Mesendoderm (in vitro differentiated cells): ENCODE measurements at regions not wholly inside any gene's neighbourhood (a gene's known extent, or its start where the extent isn't known, plus 50 kb on each side); places are given as distances from the start of the nearest gene placed in this dataset.

Source experiments
- DNase-seq: peaks from one replicate; pipeline ENCODE4 v3.0.0; 2013
- H2AK5ac ChIP-seq: 2 replicates; pipeline ENCODE4 v1.6.1; 2013; ENCODE audit warnings: low read length, inconsistent platforms
- H2BK120ac ChIP-seq: 2 replicates; pipeline ENCODE4 v1.6.1; 2013; ENCODE audit warnings: low read depth, mild to moderate bottlenecking, low read length, moderate library complexity, mixed read lengths
- H2BK15ac ChIP-seq: replicated peaks from 2 replicates; pipeline ENCODE4 v1.6.1; 2013; ENCODE audit warnings: low read depth, mild to moderate bottlenecking, moderate library complexity
- H2BK5ac ChIP-seq: 2 replicates; pipeline ENCODE4 v1.6.1; 2013; ENCODE audit warnings: low read length, inconsistent platforms
- H3K18ac ChIP-seq: 2 replicates; pipeline ENCODE4 v1.6.1; 2013; ENCODE audit warnings: mild to moderate bottlenecking, low read length, mixed read lengths
- H3K23ac ChIP-seq: one replicate; pipeline ENCODE4 v1.6.1; 2013; ENCODE audit warnings: low read length
- H3K27ac ChIP-seq: 2 replicates; pipeline ENCODE4 v1.5.1; 2013; ENCODE audit warnings: low read depth, mild to moderate bottlenecking, inconsistent platforms, low read length, moderate library complexity
- H3K27me3 ChIP-seq: 2 replicates; pipeline ENCODE4 v1.6.1; 2013; ENCODE audit warnings: low read length, control low read depth, mild to moderate bottlenecking, inconsistent platforms; ENCODE audit not compliant: insufficient read depth, poor library complexity
- H3K36me3 ChIP-seq: 2 replicates; pipeline ENCODE4 v1.6.1; 2013; ENCODE audit warnings: low read length, inconsistent platforms; ENCODE audit not compliant: control insufficient read depth, insufficient read depth
- H3K4ac ChIP-seq: one replicate; pipeline ENCODE4 v1.6.1; 2013; ENCODE audit warnings: low read depth, mild to moderate bottlenecking, low read length, moderate library complexity
- H3K4me1 ChIP-seq: 2 replicates; pipeline ENCODE4 v1.6.1; 2013; ENCODE audit warnings: low read depth, low read length, inconsistent platforms; ENCODE audit not compliant: control insufficient read depth
- H3K4me2 ChIP-seq: 2 replicates; pipeline ENCODE4 v1.6.1; 2013; ENCODE audit warnings: low read length
- H3K4me3 ChIP-seq: 2 replicates; pipeline ENCODE4 v1.5.1; 2013; ENCODE audit warnings: mild to moderate bottlenecking, low read length
- H3K56ac ChIP-seq: one replicate; pipeline ENCODE4 v1.6.1; 2013; ENCODE audit warnings: low read length
- H3K79me1 ChIP-seq: 2 replicates; pipeline ENCODE4 v1.6.1; 2013; ENCODE audit warnings: low read length, inconsistent platforms
- H3K79me2 ChIP-seq: 2 replicates; pipeline ENCODE4 v1.6.1; 2013; ENCODE audit warnings: mild to moderate bottlenecking, low read length; ENCODE audit not compliant: control insufficient read depth, insufficient read depth
- H3K9ac ChIP-seq: 2 replicates; pipeline ENCODE4 v1.6.1; 2013; ENCODE audit warnings: low read length, inconsistent platforms
- H4K5ac ChIP-seq: one replicate; pipeline ENCODE4 v1.6.1; 2013; ENCODE audit warnings: low read length
- H4K8ac ChIP-seq: one replicate; pipeline ENCODE4 v1.6.1; 2013; ENCODE audit warnings: low read depth, mild to moderate bottlenecking, control low read depth, low read length, moderate library complexity
- WGBS: extraction: QIAGEN DNeasy Blood & Tissue Kit; methylation state at CpG from one replicate; pipeline ENCODE4 v1.1.7; 2013; ENCODE audit warnings: low lambda C conversion rate, missing lambda C conversion rate; ENCODE audit not compliant: insufficient coverage; ENCODE audit errors: extremely low coverage; 5-methylcytosine and 5-hydroxymethylcytosine counted together

- H4K8ac ChIP-seq, result no peak overlapping the region
- H4K5ac ChIP-seq, result no peak overlapping the region
- no peaks in the 10 kb centered on the region for H3K36me3 ChIP-seq
- H3K79me1 ChIP-seq, result no peaks in the 10 kb centered on the region
- H3K79me2 ChIP-seq, result no peaks in the 10 kb centered on the region
- H3K4me2 ChIP-seq, result no peak overlapping the region
- no peak overlapping the region for H3K4ac ChIP-seq
- H3K56ac ChIP-seq, result no peak overlapping the region
- no peak overlapping the region for H2AK5ac ChIP-seq
- H3K4me3 ChIP-seq, result no peak overlapping the region
- no peak overlapping the region for H3K23ac ChIP-seq
- WGBS, result no CpG with 5 or more reads among the region's 6 CpGs
- no peak overlapping the region for H3K18ac ChIP-seq
- no peak overlapping the region for H3K27ac ChIP-seq
- H2BK5ac ChIP-seq, result no peak overlapping the region
- H2BK15ac ChIP-seq, result no peak overlapping the region
- no peaks in the 10 kb centered on the region for H3K27me3 ChIP-seq
- H3K9ac ChIP-seq, result no peak overlapping the region
- DNase-seq, result peak; percentile 86
- H3K4me1 ChIP-seq, result no peaks in the 10 kb centered on the region
- no peak overlapping the region for H2BK120ac ChIP-seq
These were observed 650.5 kb upstream of the SORCS1 start for GRCh38 chr10:107814865-107815487.

- Histone ChIP-seq H3K4me1 (no peaks in the 10 kb centered on the region), H3K9ac (no peak overlapping the region), H3K27ac (no peak overlapping the region), H4K8ac (no peak overlapping the region), H2BK15ac (no peak overlapping the region), H4K5ac (no peak overlapping the region), H3K4me2 (no peak overlapping the region), H3K27me3 (no peaks in the 10 kb centered on the region), H3K56ac (no peak overlapping the region), H2BK120ac (no peak overlapping the region), H2AK5ac (no peak overlapping the region), H3K18ac (no peak overlapping the region), H3K23ac (no peak overlapping the region), H2BK5ac (no peak overlapping the region), H3K36me3 (no peaks in the 10 kb centered on the region), H3K4ac (no peak overlapping the region), H3K79me2 (no peaks in the 10 kb centered on the region), H3K79me1 (no peaks in the 10 kb centered on the region), H3K4me3 (no peak overlapping the region)
- DNase-seq, result no peak
- no CpG with 5 or more reads among the region's 8 CpGs for WGBS
These were observed 649.1 kb upstream of the SORCS1 start for GRCh38 chr10:107813451-107814162.

GRCh38 chr10:107809889-107810288 is 645.4 kb upstream of the SORCS1 start:
- H2BK120ac ChIP-seq, result no peak overlapping the region
- H3K4me1 ChIP-seq, result no peaks in the 10 kb centered on the region
- no peak overlapping the region for H2BK5ac ChIP-seq
- no peak overlapping the region for H3K27ac ChIP-seq
- no peak overlapping the region for H2BK15ac ChIP-seq
- WGBS, result no CpG with 5 or more reads among the region's 2 CpGs
- H3K79me1 ChIP-seq, result no peaks in the 10 kb centered on the region
- no peak overlapping the region for H3K4me3 ChIP-seq
- H3K18ac ChIP-seq, result no peak overlapping the region
- DNase-seq, result no peak
- H4K8ac ChIP-seq, result no peak overlapping the region
- H3K79me2 ChIP-seq, result no peaks in the 10 kb centered on the region
- H3K56ac ChIP-seq, result no peak overlapping the region
- H4K5ac ChIP-seq, result no peak overlapping the region
- no peak overlapping the region for H3K9ac ChIP-seq
- no peak overlapping the region for H3K23ac ChIP-seq
- no peak overlapping the region for H3K4me2 ChIP-seq
- H3K36me3 ChIP-seq, result no peaks in the 10 kb centered on the region
- H3K27me3 ChIP-seq, result no peaks in the 10 kb centered on the region
- H3K4ac ChIP-seq, result no peak overlapping the region
- no peak overlapping the region for H2AK5ac ChIP-seq

- no peaks in the 10 kb centered on the region for H3K79me1 ChIP-seq
- H3K79me2 ChIP-seq, result no peaks in the 10 kb centered on the region
- WGBS, result no CpG with 5 or more reads among the region's 5 CpGs
- H2BK120ac ChIP-seq, result no peak overlapping the region
- H4K5ac ChIP-seq, result no peak overlapping the region
- H3K27me3 ChIP-seq, result no peaks in the 10 kb centered on the region
- H3K4me2 ChIP-seq, result no peak overlapping the region
- H2AK5ac ChIP-seq, result no peak overlapping the region
- no peak overlapping the region for H3K9ac ChIP-seq
- H3K27ac ChIP-seq, result no peak overlapping the region
- no peak overlapping the region for H3K23ac ChIP-seq
- H3K4me1 ChIP-seq, result no peaks in the 10 kb centered on the region
- no peak overlapping the region for H3K4me3 ChIP-seq
- no peak overlapping the region for H2BK5ac ChIP-seq
- DNase-seq, result no peak
- no peak overlapping the region for H3K4ac ChIP-seq
- no peak overlapping the region for H2BK15ac ChIP-seq
- no peak overlapping the region for H3K18ac ChIP-seq
- H3K56ac ChIP-seq, result no peak overlapping the region
- no peaks in the 10 kb centered on the region for H3K36me3 ChIP-seq
- H4K8ac ChIP-seq, result no peak overlapping the region
These were observed 643.3 kb upstream of the SORCS1 start for GRCh38 chr10:107807836-107808235.

GRCh38 chr10:107806026-107806425 is 641.5 kb upstream of the SORCS1 start:
- no peaks in the 10 kb centered on the region for H3K79me2 ChIP-seq
- no peak overlapping the region for H4K5ac ChIP-seq
- peak; percentile 11 for DNase-seq
- no peak overlapping the region for H2BK5ac ChIP-seq
- H3K56ac ChIP-seq, result no peak overlapping the region
- H3K4me2 ChIP-seq, result no peak overlapping the region
- H2BK15ac ChIP-seq, result no peak overlapping the region
- no peaks in the 10 kb centered on the region for H3K27me3 ChIP-seq
- H3K23ac ChIP-seq, result no peak overlapping the region
- H3K4me3 ChIP-seq, result no peak overlapping the region
- H2BK120ac ChIP-seq, result no peak overlapping the region
- H3K27ac ChIP-seq, result no peak overlapping the region
- no peak overlapping the region for H3K18ac ChIP-seq
- H3K36me3 ChIP-seq, result no peaks in the 10 kb centered on the region
- no peak overlapping the region for H4K8ac ChIP-seq
- H3K4me1 ChIP-seq, result no peaks in the 10 kb centered on the region
- WGBS, result no CpG with 5 or more reads among the region's 1 CpG
- no peak overlapping the region for H3K9ac ChIP-seq
- no peaks in the 10 kb centered on the region for H3K79me1 ChIP-seq
- H3K4ac ChIP-seq, result no peak overlapping the region
- no peak overlapping the region for H2AK5ac ChIP-seq

GRCh38 chr10:107803546-107803945 is 639.0 kb upstream of the SORCS1 start:
- no peak overlapping the region for H2BK120ac ChIP-seq
- no peak overlapping the region for H2BK15ac ChIP-seq
- no peak overlapping the region for H3K18ac ChIP-seq
- no peak overlapping the region for H3K23ac ChIP-seq
- no peak overlapping the region for H3K27ac ChIP-seq
- no peak overlapping the region for H4K5ac ChIP-seq
- WGBS, result no CpG with 5 or more reads among the region's 4 CpGs
- no peak overlapping the region for H4K8ac ChIP-seq
- H2BK5ac ChIP-seq, result no peak overlapping the region
- H2AK5ac ChIP-seq, result no peak overlapping the region
- no peaks in the 10 kb centered on the region for H3K79me1 ChIP-seq
- no peak overlapping the region for H3K4me2 ChIP-seq
- no peak overlapping the region for H3K9ac ChIP-seq
- no peaks in the 10 kb centered on the region for H3K79me2 ChIP-seq
- no peaks in the 10 kb centered on the region for H3K4me1 ChIP-seq
- no peak overlapping the region for H3K4me3 ChIP-seq
- no peak for DNase-seq
- no peaks in the 10 kb centered on the region for H3K36me3 ChIP-seq
- H3K4ac ChIP-seq, result no peak overlapping the region
- H3K56ac ChIP-seq, result no peak overlapping the region
- H3K27me3 ChIP-seq, result no peaks in the 10 kb centered on the region
